ENCODE measurements at regions not wholly inside any gene's neighbourhood (a gene's known extent, or its start where the extent isn't known, plus 50 kb on each side); places are given as distances from the start of the nearest gene placed in this dataset.

- no peak for DNase-seq (ENCODE audit: low read depth)
- H3K4me3 ChIP-seq (ENCODE audit: low read depth, low read length) = no peak overlapping the region
- TF ChIP-seq CTCF (conservative IDR thresholded peaks at IDR 0.05; ENCODE audit: low read depth, low read length) = no peak
Observed at GRCh38 chr20:11159728-11160127, 485.9 kb upstream of the JAG1 start.

- DNase-seq (ENCODE audit: low read depth) = no peak
- no peak overlapping the region for H3K4me3 ChIP-seq (ENCODE audit: low read depth, low read length)
- TF ChIP-seq CTCF (conservative IDR thresholded peaks at IDR 0.05; ENCODE audit: low read depth, low read length) = no peak
Observed at GRCh38 chr20:11162026-11162775, 488.4 kb upstream of the JAG1 start.

- no peak overlapping the region for H3K4me3 ChIP-seq (ENCODE audit: low read depth, low read length)
- no peak for TF ChIP-seq CTCF (conservative IDR thresholded peaks at IDR 0.05; ENCODE audit: low read depth, low read length)
- no peak for DNase-seq (ENCODE audit: low read depth)
Observed at GRCh38 chr20:11165789-11166188, 492.0 kb upstream of the JAG1 start.

GRCh38 chr20:11166712-11167111 is 492.9 kb upstream of the JAG1 start:
- no peak overlapping the region for H3K4me3 ChIP-seq (ENCODE audit: low read depth, low read length)
- no peak for TF ChIP-seq CTCF (conservative IDR thresholded peaks at IDR 0.05; ENCODE audit: low read depth, low read length)
- DNase-seq (ENCODE audit: low read depth) = no peak

GRCh38 chr20:11168026-11168425 is 494.2 kb upstream of the JAG1 start:
- no peak for DNase-seq (ENCODE audit: low read depth)
- TF ChIP-seq CTCF (conservative IDR thresholded peaks at IDR 0.05; ENCODE audit: low read depth, low read length) = no peak
- H3K4me3 ChIP-seq (ENCODE audit: low read depth, low read length) = no peak overlapping the region

GRCh38 chr20:11170025-11170424 is 496.2 kb upstream of the JAG1 start:
- H3K4me3 ChIP-seq (ENCODE audit: low read depth, low read length) = no peak overlapping the region
- DNase-seq (ENCODE audit: low read depth) = no peak
- no peak for TF ChIP-seq CTCF (conservative IDR thresholded peaks at IDR 0.05; ENCODE audit: low read depth, low read length)

GRCh38 chr20:11170565-11170964 is 496.8 kb upstream of the JAG1 start:
- no peak for TF ChIP-seq CTCF (conservative IDR thresholded peaks at IDR 0.05; ENCODE audit: low read depth, low read length)
- no peak overlapping the region for H3K4me3 ChIP-seq (ENCODE audit: low read depth, low read length)
- no peak for DNase-seq (ENCODE audit: low read depth)
